ENCODE measurements at regions not wholly inside any gene's neighbourhood (a gene's known extent, or its start where the extent isn't known, plus 50 kb on each side); places are given as distances from the start of the nearest gene placed in this dataset.

- TF ChIP-seq CTCF (IDR thresholded peaks at IDR 0.05; ENCODE audit: insufficient read depth, low read depth, low read length) = no peak
- no peak for TF ChIP-seq EZH2 (IDR thresholded peaks at IDR 0.05; ENCODE audit: insufficient read depth, low read length)
Observed at GRCh38 chr13:21895779-21896178, 224.9 kb downstream of the FGF9 start.
